Epithelial cell of proximal tubule (primary cell): ENCODE measurements at regions not wholly inside any gene's neighbourhood (a gene's known extent, or its start where the extent isn't known, plus 50 kb on each side); places are given as distances from the start of the nearest gene placed in this dataset.

Experiments
- DNase-seq: peaks from one replicate; pipeline ENCODE4 v3.0.0-alpha.2; 2011; ENCODE audit warnings: low read depth
- H3K4me3 ChIP-seq: 2 replicates; pipeline ENCODE4 v1.5.1; 2011; ENCODE audit warnings: low read depth, mild to moderate bottlenecking, low read length
- CTCF ChIP-seq: conservative IDR thresholded peaks from 2 replicates; pipeline ENCODE4 v1.5.1; 2012; ENCODE audit warnings: low read depth, mild to moderate bottlenecking, low read length

DNA sequence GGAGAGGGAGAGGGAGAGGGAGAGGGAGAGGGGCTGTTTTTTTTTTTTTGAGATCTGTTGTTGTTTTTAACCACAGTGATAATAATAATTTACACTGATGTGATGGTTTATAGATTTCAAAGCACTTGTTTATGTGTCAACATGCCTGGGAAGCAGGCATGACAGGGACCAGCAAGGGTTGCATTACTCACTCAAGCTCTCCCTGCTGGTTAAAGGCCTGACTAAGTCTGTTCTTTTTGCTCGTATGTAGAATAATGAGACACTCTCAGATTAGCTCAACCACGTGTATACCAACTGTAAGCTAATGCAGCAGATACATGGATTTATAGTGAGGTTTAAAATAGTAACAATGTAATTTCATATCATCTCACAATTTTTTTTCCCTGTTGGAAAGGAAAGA lies 134.6 kb upstream of the BOD1L1 start:
- DNase-seq: peak; percentile 4
- H3K4me3 ChIP-seq: no peak overlapping the region
- TF ChIP-seq CTCF: no peak

- TF ChIP-seq CTCF: no peak
- no peak overlapping the region for H3K4me3 ChIP-seq
- no peak for DNase-seq
Observed at GRCh38 chr4:13763707-13764106, 136.2 kb upstream of the BOD1L1 start.

DNA sequence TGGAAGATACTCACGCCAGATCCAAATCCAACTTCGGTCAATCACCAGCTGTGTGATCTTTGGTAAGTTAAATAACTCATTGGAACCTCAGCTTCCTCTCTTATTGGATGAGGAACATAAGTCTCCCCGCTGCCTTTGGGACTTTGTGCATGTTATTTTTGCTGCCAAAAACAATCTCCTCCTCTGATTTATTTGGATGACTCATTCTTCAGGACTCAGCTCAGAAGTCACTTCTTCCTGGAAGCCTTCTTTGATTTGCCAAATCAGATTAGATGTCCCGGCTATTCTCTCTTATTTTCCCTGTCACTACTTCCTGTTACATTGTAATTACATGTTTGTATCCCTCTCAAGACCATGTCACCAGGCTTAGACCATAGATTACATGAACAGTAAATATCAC lies 138.0 kb upstream of the BOD1L1 start:
- no peak for DNase-seq
- no peak overlapping the region for H3K4me3 ChIP-seq
- no peak for TF ChIP-seq CTCF

GRCh38 chr4:13766761-13767540 lies 139.4 kb upstream of the BOD1L1 start:
- no peak for DNase-seq
- no peak for TF ChIP-seq CTCF
- no peak overlapping the region for H3K4me3 ChIP-seq

DNA sequence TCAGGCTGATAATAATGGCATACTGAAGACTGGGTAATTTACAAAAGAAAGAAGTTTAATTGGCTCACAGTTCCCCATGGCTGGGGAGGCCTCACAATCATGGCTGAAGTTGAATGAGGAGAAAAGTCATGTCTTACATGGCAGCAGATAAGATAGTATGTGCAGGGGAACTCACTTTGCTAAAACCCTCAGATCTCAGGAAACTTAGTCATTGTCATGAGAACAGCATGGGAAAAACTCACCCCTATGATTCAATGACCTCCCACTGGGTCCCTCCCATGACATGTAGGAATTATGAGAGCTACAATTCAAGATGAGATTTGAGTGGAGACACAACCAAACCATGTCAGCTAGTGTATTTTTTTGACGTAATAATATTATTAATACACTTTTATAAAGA lies 149.8 kb upstream of the BOD1L1 start:
- no peak for TF ChIP-seq CTCF
- no peak for DNase-seq

DNA sequence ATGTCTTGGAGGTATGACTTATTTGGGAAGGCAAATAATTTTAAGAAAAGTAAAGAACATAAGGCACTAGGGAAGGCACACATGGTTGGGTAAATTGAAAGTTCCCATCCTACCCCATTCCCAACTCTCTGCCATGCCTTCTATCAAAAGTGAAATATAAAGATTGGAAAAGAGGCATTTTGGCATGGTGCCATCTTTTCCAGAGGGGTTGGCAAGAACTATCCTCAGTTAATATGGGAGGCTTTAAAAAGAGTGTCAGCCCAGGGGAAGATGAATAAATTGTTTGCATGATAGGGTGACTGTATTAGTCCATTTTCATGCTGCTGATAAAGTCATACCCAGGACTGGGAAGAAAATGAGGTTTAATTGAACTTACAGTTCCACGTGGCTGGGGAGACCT lies 150.8 kb upstream of the BOD1L1 start:
- no peak for TF ChIP-seq CTCF
- DNase-seq: no peak
- H3K4me3 ChIP-seq: no peak overlapping the region

More for the DNA sequence above, 149.8 kb upstream of the BOD1L1 start:
- no peak overlapping the region for H3K4me3 ChIP-seq

DNA sequence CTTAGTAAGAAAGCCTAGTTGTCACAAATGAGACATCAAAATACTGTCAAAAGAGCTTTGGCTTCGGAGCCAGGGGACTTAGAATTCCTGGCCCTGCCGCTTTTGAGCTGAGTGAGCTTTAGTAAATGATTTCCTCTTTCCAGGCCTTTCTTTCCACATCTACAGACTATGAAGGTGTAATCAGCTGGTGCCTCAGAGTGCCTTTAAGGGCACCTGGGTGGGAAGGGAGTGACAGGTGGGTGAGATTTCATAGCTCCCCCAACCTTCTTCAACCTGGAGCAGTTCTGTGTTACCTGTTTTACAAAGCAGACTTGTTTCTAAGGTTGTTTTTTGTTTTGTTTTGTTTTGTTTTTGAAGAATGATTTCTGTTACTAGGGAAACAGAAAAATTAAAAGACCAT lies 154.7 kb upstream of the BOD1L1 start:
- H3K4me3 ChIP-seq: no peak overlapping the region
- DNase-seq: peak; percentile 39
- TF ChIP-seq CTCF: no peak
